Lung microvascular endothelial cell (primary cell): ENCODE measurements at regions not wholly inside any gene's neighbourhood (a gene's known extent, or its start where the extent isn't known, plus 50 kb on each side); places are given as distances from the start of the nearest gene placed in this dataset.
"Not testable (repeated sequence)": the region's sequence is repeated elsewhere in the genome, so short reads cannot be mapped to it uniquely, and the experiment has no call there.

Experiments used
- DNase-seq, 2 donors: peaks; one replicate each; pipeline versions ENCODE4 v3.0.0 to v3.0.0-alpha.2; 2010; ENCODE audit warnings: low read depth in 2 of 2

DNA sequence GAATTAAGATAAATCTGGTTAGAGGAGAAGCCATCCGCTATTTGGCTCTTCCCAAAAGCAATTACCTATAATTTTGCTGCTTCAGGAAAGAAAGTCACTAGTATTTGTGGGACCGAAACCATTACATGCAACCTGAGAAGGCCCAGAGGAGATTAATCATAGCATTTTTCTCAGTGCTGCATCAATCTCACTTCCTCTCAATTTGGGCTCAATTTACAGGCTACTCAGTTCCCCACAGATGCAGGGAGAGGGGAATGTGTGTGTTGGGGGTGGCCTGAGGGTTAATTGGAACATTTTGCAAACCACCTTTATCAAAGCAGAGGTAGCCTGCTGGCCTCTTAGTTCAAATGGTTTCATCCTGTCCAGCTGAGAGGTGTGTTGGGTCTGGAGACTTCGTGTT is 394.7 kb upstream of the ASIC2 start:
- no peak for DNase-seq

DNA sequence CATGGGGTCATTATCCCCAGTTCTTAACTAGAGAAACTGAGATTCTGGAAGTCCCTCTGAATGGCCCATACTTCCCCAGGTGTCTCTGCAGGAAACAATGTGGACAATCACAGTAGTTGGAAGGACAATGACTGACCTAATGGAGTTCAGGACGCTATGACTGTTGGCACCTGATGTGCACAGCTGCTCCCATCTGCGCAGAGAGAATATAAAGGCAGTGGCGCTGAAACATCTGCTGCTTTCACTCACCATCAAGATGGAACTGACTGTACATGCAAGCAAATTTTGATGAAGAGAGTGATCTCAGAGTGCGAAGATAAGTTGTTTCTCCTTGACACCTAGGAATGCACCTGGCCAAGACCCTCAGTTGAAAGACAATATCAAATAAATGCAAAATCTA is 395.7 kb upstream of the ASIC2 start:
- no peak for DNase-seq

DNA sequence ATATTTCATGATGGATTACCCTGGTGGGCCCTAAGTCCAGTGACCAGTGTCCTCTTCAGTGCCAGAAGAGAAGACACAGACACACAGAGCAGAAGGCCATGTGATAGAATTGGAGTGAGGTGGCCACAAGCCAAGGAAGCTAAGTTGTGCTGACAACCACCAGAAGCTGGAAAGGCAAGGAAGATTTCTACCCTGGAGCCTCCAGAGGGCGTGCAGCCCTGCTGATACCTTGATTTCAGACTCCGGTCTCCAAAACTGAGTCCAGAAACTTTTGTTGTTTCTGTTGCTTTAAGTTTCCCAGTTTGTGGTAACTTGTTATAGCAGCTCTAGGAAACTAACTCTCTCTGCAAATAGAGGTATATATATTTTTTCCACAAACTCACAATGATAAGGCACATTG is 396.6 kb upstream of the ASIC2 start:
- DNase-seq, result no peak

DNA sequence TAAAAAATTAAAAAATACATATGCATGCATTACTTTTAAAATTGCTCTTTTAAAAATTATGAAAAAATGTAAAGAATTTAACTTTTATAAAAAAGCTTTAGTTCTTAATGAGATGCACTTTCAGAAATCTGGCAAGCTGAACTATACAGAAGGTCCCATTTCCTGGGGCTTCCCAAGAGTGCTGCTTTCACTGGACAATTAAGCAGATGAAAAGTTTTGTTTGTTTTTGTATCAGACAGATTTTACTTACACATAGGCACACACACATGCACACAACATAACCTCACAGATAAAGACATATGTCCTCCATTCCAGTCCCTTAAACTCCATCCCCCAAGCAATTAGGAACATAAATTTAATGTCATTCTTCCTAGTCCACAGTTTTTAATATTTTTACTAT is 402.3 kb upstream of the ASIC2 start:
- DNase-seq, result no peak

DNA sequence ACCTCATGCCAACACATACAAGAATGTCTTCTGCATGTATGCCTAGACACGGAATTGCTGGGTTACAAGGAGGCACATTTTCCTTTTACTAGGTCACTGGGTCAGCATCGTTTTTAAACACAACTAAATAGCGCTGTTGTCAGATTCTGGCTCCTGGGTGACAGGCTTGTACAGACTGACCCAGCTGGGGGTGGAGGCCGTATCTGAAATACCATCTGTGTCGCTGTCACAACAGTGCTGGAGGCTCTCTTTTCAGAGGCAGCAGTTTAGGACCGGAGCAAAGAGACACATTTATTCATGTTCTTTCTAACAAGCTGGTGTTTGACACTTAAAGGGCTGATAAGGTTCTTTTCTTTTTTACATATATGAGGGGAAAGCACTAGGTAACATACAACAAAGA is 403.0 kb upstream of the ASIC2 start:
- DNase-seq, result no peak

DNA sequence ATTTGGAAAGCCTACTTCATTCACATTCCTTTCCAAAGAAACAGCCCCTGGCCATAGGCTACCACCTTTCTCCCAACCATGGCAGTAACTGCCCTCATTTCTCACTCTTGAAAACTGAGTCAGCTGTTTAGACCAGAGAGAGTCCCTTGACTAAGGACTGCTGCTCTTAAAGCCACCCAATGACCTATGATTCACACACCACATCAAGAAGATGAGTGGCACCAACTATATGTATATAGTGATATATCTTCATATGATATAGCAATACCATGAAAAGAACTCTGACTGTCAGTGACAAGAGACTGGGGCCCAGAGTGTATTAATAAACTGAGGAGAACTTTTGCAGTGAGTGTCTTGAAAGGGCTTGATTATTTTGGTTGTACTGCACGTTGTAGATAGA is 404.5 kb upstream of the ASIC2 start:
- DNase-seq, result no peak

DNA sequence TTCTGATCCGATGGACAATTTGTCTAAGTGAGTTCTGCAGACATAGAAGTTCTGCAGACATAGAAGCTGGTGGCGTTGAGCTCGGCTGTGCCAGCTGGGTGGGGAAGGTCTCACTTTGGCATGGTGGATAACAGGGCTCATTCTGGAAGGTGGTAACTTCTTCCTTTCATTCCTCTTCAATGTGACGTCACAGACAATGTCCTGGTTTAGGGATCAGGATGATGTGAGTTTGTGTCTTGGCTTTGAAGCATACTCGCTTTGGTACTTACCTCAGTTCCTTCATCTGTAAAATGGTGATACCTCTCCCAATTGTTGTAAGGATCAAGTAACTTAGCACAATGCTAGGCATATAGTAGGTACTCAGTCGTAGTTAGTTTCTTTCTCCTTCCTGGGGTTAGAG is 408.8 kb upstream of the ASIC2 start:
- DNase-seq, result no peak

DNA sequence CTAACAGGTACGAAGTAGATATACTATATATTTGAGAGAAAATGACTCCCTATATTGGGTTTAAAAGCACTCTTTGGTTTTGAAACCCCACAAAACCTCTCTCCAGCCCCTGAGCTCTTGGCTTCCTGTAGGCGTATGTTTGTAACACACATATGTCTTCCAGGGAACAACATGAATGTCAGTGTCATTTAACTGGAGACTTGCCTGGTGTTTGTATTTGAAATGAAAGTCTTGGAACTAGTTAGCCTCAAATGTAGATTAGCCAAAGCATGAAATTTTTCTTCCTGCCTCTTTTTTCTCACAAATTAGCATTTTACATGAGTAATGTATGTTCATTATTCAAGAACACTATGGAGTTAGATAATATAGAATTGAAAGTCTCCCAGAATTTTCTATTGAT is 411.8 kb upstream of the ASIC2 start:
- no peak for DNase-seq

DNA sequence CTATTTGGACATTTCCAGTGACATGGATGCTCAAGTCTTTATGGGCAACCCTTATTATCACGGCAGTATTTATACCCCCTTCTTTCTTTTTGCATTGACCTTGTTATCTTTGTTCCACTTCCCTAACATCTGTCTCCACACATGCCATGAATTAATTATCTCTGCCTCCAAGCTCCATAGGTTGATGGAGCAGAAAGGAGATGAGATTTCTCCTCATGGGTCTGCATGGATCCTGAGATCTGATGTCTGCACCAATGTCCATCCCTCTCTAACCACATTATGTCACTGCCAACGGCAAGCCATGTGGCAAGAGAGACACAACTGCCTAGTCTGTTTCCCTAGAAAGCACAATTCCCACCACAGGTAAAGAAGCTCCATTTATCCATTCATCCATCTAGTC is 416.8 kb upstream of the ASIC2 start:
- DNase-seq, result no peak

DNA sequence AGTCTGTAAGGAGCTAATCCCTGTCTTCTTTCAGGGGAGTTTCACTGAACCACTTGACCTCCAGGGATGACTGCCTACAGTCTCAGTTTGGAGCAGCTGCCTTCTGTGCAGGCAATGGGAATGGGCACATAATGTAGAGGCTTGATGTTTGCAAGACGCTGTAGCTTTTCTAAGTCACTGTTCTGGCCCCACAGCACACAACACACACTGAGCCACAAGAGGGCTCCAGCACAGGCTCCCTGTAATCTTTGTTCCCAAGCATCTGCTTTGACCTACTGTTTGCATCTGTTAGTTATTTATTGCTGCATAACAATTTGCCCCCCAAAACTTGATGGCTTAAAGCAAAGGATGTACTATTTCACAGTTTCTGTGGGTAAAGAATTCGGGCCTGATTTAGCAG is 419.0 kb upstream of the ASIC2 start:
- DNase-seq, result no peak

DNA sequence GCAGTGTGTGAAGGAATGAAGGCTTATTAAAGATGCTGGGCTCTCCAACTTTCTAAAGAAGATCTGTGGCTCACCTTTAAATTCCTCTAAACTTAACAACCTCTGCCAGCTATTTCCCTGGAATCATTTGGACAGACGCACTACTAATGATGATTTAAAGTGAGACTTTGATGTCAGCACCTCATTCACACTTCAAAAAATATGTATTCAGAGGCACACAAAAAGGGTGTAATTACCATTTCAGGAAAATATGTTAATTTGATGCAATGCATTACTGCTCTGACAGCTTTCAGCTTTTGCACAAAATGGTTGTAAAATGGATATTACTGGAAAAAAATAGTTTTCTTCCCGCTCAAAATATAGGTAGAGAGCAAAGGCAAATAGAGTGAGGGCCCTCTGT is 423.9 kb upstream of the ASIC2 start:
- DNase-seq, result no peak

DNA sequence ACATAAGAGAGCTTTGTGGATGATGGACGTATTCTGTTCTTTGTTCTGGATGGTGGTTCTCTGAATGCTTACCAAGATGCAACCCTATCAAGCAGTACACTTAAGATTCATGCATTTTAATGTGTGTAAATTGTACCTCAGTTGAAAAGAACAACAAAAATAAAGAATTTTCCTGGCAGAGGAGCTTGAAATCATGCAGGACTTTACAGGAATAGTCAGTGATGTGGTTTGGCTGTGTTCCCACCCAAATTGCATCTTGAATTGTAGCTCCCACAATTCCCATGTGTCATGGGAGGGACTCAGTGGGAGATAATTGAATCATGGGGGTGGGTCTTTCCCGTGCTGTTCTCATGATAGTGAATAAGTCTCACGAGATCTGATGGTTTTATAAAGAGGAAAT is 430.6 kb upstream of the ASIC2 start:
- not testable (repeated sequence) for DNase-seq

DNA sequence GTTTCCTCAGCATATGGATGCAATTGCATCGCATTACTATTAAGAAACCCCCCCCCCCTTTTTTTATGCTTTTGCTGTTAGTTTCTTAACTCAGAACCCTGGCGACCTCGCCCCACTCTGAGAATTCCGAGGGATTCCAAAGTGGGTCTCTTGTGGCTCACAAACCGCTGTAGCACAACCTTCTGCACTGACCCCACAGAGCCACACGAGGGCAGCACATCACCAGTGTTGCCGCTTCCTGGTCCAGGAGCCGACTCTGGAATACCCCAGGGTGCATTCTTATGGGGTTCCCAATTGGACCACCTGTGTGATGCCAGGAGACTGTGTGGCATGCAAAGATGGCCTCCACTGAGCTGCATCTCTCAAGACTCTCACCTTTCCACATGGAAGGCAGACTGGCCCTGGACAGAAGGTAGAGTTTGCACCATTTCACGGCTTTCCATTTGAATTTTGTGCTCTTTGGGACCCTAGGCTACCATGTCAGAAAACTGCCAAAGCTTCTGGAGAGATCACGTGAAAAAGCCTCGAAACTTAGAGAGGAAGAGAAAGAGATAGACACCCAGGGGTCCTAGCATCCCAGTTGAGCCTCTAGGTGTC is 432.7 kb upstream of the ASIC2 start:
- peak; percentile 44 to 62 for DNase-seq

DNA sequence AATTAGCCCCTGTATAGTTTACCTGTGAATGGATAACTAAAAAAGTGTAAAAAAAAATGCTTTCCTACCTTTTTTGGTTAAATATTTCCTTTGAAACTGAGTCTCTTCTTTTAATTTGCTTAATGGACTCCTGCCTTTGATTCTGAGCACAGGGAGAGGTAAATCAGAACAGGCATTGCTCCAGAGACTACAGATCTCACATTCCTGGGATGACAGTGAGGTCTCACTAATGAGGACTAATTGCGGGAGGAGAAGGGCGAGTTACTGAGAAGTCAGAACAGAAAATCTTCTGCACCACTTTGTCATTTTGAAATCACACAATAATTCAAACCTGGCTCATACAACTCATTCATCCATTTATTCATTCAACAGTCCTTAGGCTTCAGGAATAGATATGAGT is 437.0 kb upstream of the ASIC2 start:
- no peak for DNase-seq

DNA sequence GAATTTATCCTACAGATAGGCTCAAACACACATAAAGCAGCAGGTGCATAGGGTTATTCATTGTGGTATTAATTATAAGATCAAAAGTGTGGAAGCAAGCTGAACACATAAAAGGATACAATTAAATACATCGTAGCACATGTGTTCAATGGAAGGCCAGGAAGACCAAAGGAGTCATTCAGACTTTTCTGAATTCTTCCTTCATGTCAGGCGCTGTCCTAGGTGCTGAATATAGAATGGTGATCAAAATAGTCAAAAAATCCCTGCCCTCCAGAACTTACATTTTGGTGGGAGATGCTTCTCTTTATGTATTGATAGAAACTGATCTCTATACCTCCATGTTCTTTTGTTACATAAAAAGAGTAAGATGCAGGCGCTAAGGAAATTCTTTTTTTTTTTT is 439.0 kb upstream of the ASIC2 start:
- peak; percentile 9 to 13 for DNase-seq

DNA sequence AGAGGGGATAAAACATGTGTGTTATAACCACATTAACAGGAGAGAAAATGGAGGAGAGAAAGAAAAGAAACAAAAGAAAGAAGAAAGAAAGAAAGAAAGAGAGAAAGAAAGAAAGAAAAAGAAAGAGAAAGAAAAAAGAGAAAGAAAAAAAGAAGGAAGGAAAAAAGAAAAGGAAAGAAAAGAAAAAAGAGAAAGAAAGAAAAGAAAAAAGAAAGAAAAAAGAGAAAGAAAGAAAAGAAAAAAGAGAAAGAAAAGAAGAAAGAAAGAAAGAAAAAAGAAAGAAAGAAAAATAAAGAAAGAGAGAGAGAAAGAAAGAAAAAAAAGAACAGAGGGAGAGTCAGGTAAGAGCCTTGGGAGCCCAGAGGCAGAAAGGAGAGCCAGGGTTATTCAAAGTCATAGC is 446.6 kb upstream of the ASIC2 start:
- no peak for DNase-seq

DNA sequence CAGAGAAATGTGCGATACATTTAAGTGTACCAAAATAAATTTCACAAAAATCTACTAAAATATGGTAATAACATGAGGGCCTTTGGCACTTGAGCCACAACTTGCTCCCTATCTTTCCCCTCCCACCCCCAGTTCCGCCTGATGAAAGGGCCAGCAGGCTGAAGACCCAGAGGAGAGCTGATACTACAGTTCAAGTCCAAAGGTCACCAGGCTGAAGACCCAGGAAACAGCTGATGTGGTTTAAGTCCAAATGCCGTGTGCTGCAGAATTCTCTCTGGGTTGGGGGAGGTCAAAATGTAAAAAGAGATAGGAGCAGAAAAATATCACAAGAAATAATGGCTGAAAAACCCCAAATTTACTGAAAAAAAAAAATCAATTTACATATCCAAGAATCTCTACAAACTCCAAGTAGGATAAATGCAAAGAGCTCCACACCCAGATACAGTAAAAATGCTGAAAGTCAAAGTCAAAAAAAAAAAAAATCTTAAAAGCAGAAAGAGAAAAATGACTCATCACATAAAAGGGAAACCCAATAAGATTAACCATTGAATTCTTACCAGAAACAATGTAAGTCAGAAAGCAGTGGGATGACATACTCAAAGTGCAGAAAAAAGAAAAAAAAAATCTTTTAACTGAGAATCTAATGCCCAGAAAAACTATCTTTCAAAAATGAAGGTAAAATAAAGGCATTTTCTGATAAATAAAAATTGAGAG is 452.1 kb upstream of the ASIC2 start:
- no peak for DNase-seq

DNA sequence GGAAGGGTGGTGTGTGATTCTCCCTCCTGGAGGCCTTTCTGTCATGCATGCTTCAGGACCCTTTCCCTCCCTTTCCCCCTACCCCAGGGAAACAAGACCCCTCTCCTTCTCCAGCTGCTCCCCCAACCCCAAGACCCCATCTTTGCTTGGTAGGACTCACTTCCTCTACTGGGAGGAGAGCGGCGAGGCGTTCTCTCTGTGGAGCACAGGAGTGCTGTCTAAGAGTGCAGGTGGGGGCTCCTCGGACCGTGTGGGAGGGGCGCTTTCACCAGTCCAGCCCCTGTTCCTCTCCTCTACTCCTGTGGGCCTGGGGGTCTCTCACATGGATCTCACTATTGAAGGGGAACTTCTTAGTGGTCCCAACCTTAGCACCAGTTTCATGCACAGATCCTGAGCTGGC is 456.1 kb upstream of the ASIC2 start:
- no peak for DNase-seq

DNA sequence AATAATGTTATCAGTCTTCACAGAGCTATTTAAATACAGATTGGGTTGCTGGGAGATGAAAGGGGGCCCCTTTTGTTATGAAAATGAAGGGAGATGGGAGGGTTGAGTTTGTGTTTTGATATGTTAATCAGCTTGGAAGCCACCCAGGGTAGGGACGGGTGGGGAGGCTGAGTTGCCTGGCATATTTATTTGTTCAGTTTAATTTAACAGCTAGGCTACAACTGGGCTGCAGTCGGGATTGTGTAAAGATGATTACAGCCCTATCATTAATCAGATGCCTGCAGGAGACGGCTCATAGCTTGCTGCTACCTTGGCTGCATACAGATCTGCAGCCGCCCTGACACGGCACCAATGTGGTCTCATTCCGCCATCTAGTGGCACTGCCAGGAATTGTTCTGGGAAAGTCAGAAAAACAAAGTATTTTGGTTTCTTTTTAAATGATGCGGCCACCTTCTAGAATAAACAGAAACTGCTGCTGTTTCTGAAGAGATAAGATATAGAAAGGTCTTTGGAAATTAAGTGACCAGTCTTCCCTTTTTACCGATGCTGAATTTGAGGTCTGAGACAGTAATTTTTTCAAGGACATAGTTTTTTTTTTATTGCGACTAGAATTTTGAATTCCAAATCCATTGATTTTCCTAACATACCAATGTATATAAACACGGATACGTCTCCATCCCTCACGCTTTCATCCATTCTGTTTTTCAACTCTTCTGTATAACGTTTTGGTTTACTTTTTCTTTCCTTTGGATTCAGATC is 458.0 kb upstream of the ASIC2 start:
- DNase-seq, result peak; percentile 55 to 70

DNA sequence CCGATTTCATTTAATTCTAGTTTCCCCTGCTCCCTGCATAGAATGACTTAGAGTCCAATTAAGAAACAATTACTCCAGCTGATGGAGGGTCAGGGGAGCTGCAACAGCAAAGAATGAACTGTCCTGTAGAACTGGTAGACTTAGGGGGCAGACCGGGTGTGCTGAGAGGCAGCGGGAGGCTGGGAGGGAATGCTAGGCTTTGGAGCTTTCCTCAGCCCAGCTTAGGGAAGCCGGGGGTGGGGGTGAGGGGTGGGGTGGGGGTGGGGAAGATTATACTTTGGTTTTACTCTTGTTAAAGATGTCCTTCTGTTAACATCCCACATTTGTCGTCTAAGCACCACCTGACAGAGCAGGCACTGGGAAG is 458.6 kb upstream of the ASIC2 start:
- no peak for DNase-seq

DNA sequence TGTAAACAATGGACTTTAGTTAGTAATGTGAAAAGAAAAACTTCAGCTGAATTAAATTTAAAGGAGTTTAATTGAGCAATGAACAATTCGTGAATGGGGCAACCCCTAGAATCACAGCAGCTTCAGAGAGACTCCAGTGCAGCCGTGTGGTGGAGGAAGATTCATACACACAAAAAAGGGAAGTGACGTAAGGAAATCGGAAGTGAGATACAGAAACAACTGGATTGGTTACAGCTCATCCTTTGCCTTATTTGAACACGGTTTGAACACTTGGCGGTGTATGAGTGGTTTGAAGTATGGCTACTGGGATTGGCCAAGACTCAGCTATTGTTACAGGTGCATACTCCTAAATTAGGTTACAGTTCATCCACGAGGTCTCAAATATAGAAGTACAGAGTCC is 460.4 kb upstream of the ASIC2 start:
- DNase-seq, result no peak

DNA sequence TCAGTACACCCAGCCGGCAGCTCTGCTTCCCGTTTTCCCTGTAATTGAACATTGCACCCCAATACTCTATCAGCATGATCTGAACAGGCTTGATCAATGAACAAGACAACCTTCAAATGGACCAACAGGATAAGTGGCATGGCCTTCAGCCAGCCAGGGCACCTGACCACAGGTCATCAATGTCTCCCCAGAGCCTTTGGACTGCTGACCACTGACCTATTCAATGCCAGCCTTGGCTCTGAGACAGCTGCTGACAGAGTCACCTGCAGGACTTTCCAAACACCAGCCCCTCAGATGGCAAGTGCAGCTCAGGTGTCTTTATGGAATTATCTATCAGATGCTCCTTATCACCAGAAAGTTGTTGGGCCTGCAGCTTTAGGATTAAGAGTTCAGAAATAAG is 462.9 kb upstream of the ASIC2 start:
- no peak for DNase-seq

DNA sequence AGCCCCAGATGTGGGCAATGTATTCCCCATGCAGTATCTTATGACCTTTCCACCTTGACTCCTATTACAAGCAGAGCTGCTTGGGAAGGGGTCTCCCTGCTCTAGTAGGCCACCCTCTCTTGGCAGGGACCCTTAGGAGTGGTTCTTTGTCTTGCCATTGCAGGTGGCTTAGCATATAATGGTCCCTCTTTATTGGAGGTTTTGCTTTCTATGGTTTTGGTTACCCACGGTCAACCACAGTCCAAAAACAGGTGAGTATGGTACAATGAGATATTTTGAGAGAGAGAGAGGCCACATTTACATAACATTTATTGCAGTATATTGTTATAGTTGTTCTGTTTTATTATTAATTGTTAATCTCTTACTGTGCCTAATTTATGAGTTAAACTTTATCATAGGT is 472.8 kb upstream of the ASIC2 start:
- no peak for DNase-seq
